IMR-90 (cell line): ENCODE measurements at regions not wholly inside any gene's neighbourhood (a gene's known extent, or its start where the extent isn't known, plus 50 kb on each side); places are given as distances from the start of the nearest gene placed in this dataset.

Experiments
- POLR2A ChIP-seq: IDR thresholded peaks from 2 replicates; pipeline ENCODE4 v1.6.1; 2012; ENCODE audit warnings: mild to moderate bottlenecking, low read depth, low read length
- RAD21 ChIP-seq: IDR thresholded peaks from 2 replicates; pipeline ENCODE4 v1.6.1; 2012; ENCODE audit warnings: low read length, improper control_type of control experiment
- TF ChIP-seq, protein P1 (sequence below): conservative IDR thresholded peaks from 2 replicates; pipeline ENCODE4 v1.5.1; 2012; ENCODE audit warnings: mild to moderate bottlenecking, low read depth, low read length, improper control_type of control experiment

GRCh38 chr3:145628211-145628610 lies 532.8 kb downstream of the PLOD2 start:
- TF ChIP-seq, protein P1, sequence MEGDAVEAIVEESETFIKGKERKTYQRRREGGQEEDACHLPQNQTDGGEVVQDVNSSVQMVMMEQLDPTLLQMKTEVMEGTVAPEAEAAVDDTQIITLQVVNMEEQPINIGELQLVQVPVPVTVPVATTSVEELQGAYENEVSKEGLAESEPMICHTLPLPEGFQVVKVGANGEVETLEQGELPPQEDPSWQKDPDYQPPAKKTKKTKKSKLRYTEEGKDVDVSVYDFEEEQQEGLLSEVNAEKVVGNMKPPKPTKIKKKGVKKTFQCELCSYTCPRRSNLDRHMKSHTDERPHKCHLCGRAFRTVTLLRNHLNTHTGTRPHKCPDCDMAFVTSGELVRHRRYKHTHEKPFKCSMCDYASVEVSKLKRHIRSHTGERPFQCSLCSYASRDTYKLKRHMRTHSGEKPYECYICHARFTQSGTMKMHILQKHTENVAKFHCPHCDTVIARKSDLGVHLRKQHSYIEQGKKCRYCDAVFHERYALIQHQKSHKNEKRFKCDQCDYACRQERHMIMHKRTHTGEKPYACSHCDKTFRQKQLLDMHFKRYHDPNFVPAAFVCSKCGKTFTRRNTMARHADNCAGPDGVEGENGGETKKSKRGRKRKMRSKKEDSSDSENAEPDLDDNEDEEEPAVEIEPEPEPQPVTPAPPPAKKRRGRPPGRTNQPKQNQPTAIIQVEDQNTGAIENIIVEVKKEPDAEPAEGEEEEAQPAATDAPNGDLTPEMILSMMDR: no peak
- TF ChIP-seq POLR2A: no peak
- no peak for TF ChIP-seq RAD21
